Endothelial cell of umbilical vein (primary cell): ENCODE measurements at regions not wholly inside any gene's neighbourhood (a gene's known extent, or its start where the extent isn't known, plus 50 kb on each side); places are given as distances from the start of the nearest gene placed in this dataset.

Experiments
- BruUV-seq: library from RNA; stranded (reverse); fragments of 400-500 nt; replicated peaks from 2 replicates; lab custom pipeline; 2021; lab: Mats Ljungman, UMichigan
- CTCF ChIA-PET: fragments of 300-600, 350-600 bp; sonication (Branson Sonifier 250); formaldehyde crosslinking; loops from one replicate; lab custom pipeline; 2021; ENCODE audit warnings: antibody characterized with exemption, inconsistent platforms; lab: Charles Lee
- POLR2A ChIA-PET: fragments of 300-600, 350-600 bp; sonication (Branson Sonifier 250); formaldehyde crosslinking; loops from one replicate; lab custom pipeline; 2021; ENCODE audit warnings: antibody characterized with exemption, inconsistent platforms; lab: Charles Lee
- DNase-seq: peaks from one replicate; pipeline ENCODE4 v3.0.0-alpha.2; 2011; ENCODE audit warnings: low read depth, low spot score
- FAIRE-seq: peaks from 2 replicates; lab custom pipeline; 2011; peaks lifted over from hg19 to GRCh38; lab: Jason Lieb, UNC
- H2AFZ ChIP-seq: 2 replicates; pipeline ENCODE4 v1.6.0; 2012; ENCODE audit warnings: low read depth, low read length, control low read depth, inconsistent platforms
- H3K27ac ChIP-seq: 2 replicates; pipeline ENCODE4 v1.5.1; 2011; ENCODE audit warnings: low read depth, mild to moderate bottlenecking, control low read depth, low read length, moderate library complexity; ENCODE audit not compliant: insufficient read depth
- H3K27me3 ChIP-seq, 2 experiments: 2 replicates each; pipeline versions ENCODE4 v1.6.0 to v1.6.1; 2011; ENCODE audit warnings: low read length in 2 of 2, mixed read lengths in 1 of 2; ENCODE audit not compliant: control insufficient read depth in 2 of 2, insufficient read depth in 2 of 2
- H3K36me3 ChIP-seq, 2 experiments: 2 replicates in 1 of 2; 3 replicates in 1 of 2; pipeline ENCODE4 v1.5.1; 2011; ENCODE audit warnings: low read length in 2 of 2, mild to moderate bottlenecking in 1 of 2, moderate library complexity in 1 of 2; ENCODE audit not compliant: control insufficient read depth in 2 of 2, insufficient read depth in 2 of 2; ENCODE audit errors: extremely low read depth in 1 of 2
- H3K4me1 ChIP-seq: 3 replicates; pipeline ENCODE4 v1.5.1; 2011; ENCODE audit warnings: mild to moderate bottlenecking, low read length; ENCODE audit not compliant: control insufficient read depth, insufficient read depth; ENCODE audit errors: extremely low read depth
- H3K4me2 ChIP-seq: 2 replicates; pipeline ENCODE4 v1.6.1; 2011; ENCODE audit warnings: low read length, control low read depth, mixed read lengths; ENCODE audit not compliant: insufficient read depth
- H3K4me3 ChIP-seq, 3 experiments: fragments of 200-600 bp in 1 of 3; sonication (generic), shearing (Covaris generic) in 1 of 3; replicated peaks in 1 of 3; 2 replicates each; pipeline ENCODE4 v1.5.1; 2011 to 2016; ENCODE audit warnings: control low read depth in 3 of 3, low read length in 3 of 3, mild to moderate bottlenecking in 2 of 3, inconsistent platforms in 1 of 3, low read depth in 1 of 3, moderate library complexity in 1 of 3; ENCODE audit not compliant: insufficient read depth in 1 of 3
- H3K79me2 ChIP-seq: 2 replicates; pipeline ENCODE4 v1.6.0; 2012; ENCODE audit warnings: low read length, inconsistent platforms; ENCODE audit not compliant: control insufficient read depth, insufficient read depth
- H3K9ac ChIP-seq: replicated peaks from 2 replicates; pipeline ENCODE3; 2011; ENCODE audit warnings: low read length, control low read depth; ENCODE audit not compliant: insufficient read depth; ENCODE audit errors: extremely low read depth
- H3K9me1 ChIP-seq: replicated peaks from 3 replicates; pipeline ENCODE4 v1.6.0; 2011; ENCODE audit warnings: mild to moderate bottlenecking, low read length; ENCODE audit not compliant: control insufficient read depth, insufficient read depth; ENCODE audit errors: extremely low read depth
- H3K9me3 ChIP-seq: replicated peaks from 2 replicates; pipeline ENCODE4 v1.5.1; 2012; ENCODE audit warnings: low read length, inconsistent platforms; ENCODE audit not compliant: control insufficient read depth, insufficient read depth
- H4K20me1 ChIP-seq: replicated peaks from 2 replicates; pipeline ENCODE3; 2011; ENCODE audit warnings: mild to moderate bottlenecking, low read length; ENCODE audit not compliant: control insufficient read depth, insufficient read depth; ENCODE audit errors: extremely low read depth
- CTCF ChIP-seq, 2 donors: IDR thresholded peaks; 1 replicate in 1 of 2; 2 replicates in 1 of 2; pipeline ENCODE4 v1.5.1; 2011; ENCODE audit warnings: low read length in 2 of 2, mild to moderate bottlenecking in 2 of 2, moderate library complexity in 2 of 2, control low read depth in 1 of 2, inconsistent platforms in 1 of 2, low read depth in 1 of 2; ENCODE audit not compliant: insufficient read depth in 1 of 2; ENCODE audit errors: extremely low read depth in 1 of 2
- EZH2 ChIP-seq: IDR thresholded peaks from 2 replicates; pipeline ENCODE4 v1.6.1; 2012; ENCODE audit warnings: borderline replicate concordance, low read depth, mild to moderate bottlenecking, moderate library complexity, low read length, inconsistent platforms; ENCODE audit not compliant: severe bottlenecking
- FOS ChIP-seq: IDR thresholded peaks from 2 replicates; pipeline ENCODE4 v1.6.1; 2011; ENCODE audit warnings: mild to moderate bottlenecking, low read length, moderate library complexity, borderline replicate concordance; ENCODE audit not compliant: insufficient read depth
- GATA2 ChIP-seq: IDR thresholded peaks from 2 replicates; pipeline ENCODE4 v1.7.0; 2011; ENCODE audit warnings: low read depth, mild to moderate bottlenecking, moderate library complexity, mixed read lengths, low read length; ENCODE audit not compliant: insufficient read length, insufficient read depth
- JUN ChIP-seq: IDR thresholded peaks from 2 replicates; pipeline ENCODE4 v1.6.1; 2011; ENCODE audit warnings: borderline replicate concordance, low read depth; ENCODE audit not compliant: insufficient read length, insufficient read depth
- MAX ChIP-seq: IDR thresholded peaks from 2 replicates; pipeline ENCODE4 v1.6.1; 2011; ENCODE audit not compliant: insufficient read depth, insufficient read length
- MYC ChIP-seq: IDR thresholded peaks from one replicate; pipeline ENCODE4 v1.6.1; 2011; ENCODE audit warnings: mild to moderate bottlenecking, low read depth, low read length
- POLR2A ChIP-seq: IDR thresholded peaks from 2 replicates; pipeline ENCODE4 v1.6.1; 2012; ENCODE audit warnings: low read depth, mild to moderate bottlenecking, control low read depth, low read length
- POLR2AphosphoS5 ChIP-seq: IDR thresholded peaks from 2 replicates; pipeline ENCODE4 v1.6.1; 2012; ENCODE audit warnings: low read depth, mild to moderate bottlenecking, control low read depth, low read length, moderate library complexity; ENCODE audit not compliant: insufficient read depth
- dilution Hi-C: fragments of 300-500 bp; cut with MboI; formaldehyde crosslinking; loops from one replicate; pipeline ENCODE4 v1.15.0; 2019; ENCODE audit warnings: low sequenced_read_pairs; ENCODE audit not compliant: extremely low pct_ligation_motif_present
- intact Hi-C: fragments of 100-400 bp; cut with micrococcal nuclease; formaldehyde crosslinking; loops from one replicate; pipeline ENCODE4 v1.10.0; 2022

GRCh38 chr14:22218728-22219127 is 370.3 kb downstream of the DAD1 start:
- FAIRE-seq (no peak), DNase-seq (no peak)
- no peaks in the 10 kb centered on the region for H3K79me2 ChIP-seq
- CTCF ChIA-PET = interaction anchor here (1.3 to 4.2 kb wide), 3 partner anchors 18 to 367 kb away, joined by 3 to 16 read pairs (median 10); no protein-coding TSS in a partner anchor
- dilution Hi-C loops (no loop called here), intact Hi-C loops (no loop called here)
- H3K4me2 ChIP-seq = no peak overlapping the region
- no peak for TF ChIP-seq POLR2AphosphoS5
- no peak overlapping the region for H3K27ac ChIP-seq
- H3K4me1 ChIP-seq = no peaks in the 10 kb centered on the region
- no peak overlapping the region for H3K9ac ChIP-seq
- peaks cover 5 to 19% of the 10 kb centered on the region in 2 experiments for H3K27me3 ChIP-seq
- no peaks in the 10 kb centered on the region for H4K20me1 ChIP-seq
- no peak overlapping the region for H3K4me3 ChIP-seq
- no peak overlapping the region for H2AFZ ChIP-seq
- H3K9me1 ChIP-seq = no peaks in the 10 kb centered on the region
- no peaks in the 10 kb centered on the region for H3K36me3 ChIP-seq
- no peaks in the 10 kb centered on the region for H3K9me3 ChIP-seq
- POLR2A ChIA-PET = no interaction called here
- BruUV-seq = no TSS peak

DNA sequence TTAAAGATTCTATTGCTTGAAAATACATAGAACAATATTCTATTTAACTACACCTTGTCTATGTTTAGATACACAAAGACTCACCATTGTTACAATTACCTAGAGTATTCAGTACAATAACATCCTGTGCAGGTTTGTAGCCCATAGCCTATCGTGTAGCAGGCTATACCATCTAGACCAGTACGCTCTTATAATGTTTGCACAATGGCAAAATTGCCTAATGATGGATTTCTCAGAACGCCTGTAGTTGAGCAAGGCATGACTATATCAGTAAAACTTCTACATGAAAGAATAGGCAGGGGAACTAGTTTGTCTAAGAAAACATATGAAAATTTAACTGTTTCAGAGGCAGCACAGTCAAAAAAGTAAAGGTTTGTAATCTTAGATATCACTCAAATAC is 375.9 kb downstream of the DAD1 start:
- Histone ChIP-seq H3K9ac (no peak overlapping the region), H3K9me3 (no peaks in the 10 kb centered on the region), H4K20me1 (no peaks in the 10 kb centered on the region), H3K27ac (no peak overlapping the region), H3K4me1 (no peaks in the 10 kb centered on the region), H3K9me1 (no peaks in the 10 kb centered on the region), H2AFZ (no peak overlapping the region), H3K4me3 (no peak overlapping the region), H3K36me3 (no peaks in the 10 kb centered on the region), H3K27me3 (peaks cover 2 to 17% of the 10 kb centered on the region in 2 experiments), H3K79me2 (no peaks in the 10 kb centered on the region), H3K4me2 (no peak overlapping the region)
- FAIRE-seq (no peak), DNase-seq (no peak)
- TF ChIP-seq FOS (no peak), MYC (no peak), JUN (no peak), EZH2 (no peak), MAX (no peak), POLR2AphosphoS5 (no peak), CTCF (IDR thresholded peaks at IDR 0.05; ENCODE audit: extremely low read depth in 1 of 2, insufficient read depth in 1 of 2, low read depth in 1 of 2, low read length in 2 of 2) (no peak), POLR2A (no peak), GATA2 (no peak)
- ChIA-PET CTCF (interaction anchor here (0.6 kb wide), 1 partner anchor 12 kb away, joined by 3 read pairs; no protein-coding TSS in a partner anchor), POLR2A (no interaction called here)
- intact Hi-C loops (no loop called here), dilution Hi-C loops (no loop called here)
- BruUV-seq = no TSS peak
